ENCODE measurements at regions not wholly inside any gene's neighbourhood (a gene's known extent, or its start where the extent isn't known, plus 50 kb on each side); places are given as distances from the start of the nearest gene placed in this dataset.
"Not testable (repeated sequence)": the region's sequence is repeated elsewhere in the genome, so short reads cannot be mapped to it uniquely, and the experiment has no call there.

DNA sequence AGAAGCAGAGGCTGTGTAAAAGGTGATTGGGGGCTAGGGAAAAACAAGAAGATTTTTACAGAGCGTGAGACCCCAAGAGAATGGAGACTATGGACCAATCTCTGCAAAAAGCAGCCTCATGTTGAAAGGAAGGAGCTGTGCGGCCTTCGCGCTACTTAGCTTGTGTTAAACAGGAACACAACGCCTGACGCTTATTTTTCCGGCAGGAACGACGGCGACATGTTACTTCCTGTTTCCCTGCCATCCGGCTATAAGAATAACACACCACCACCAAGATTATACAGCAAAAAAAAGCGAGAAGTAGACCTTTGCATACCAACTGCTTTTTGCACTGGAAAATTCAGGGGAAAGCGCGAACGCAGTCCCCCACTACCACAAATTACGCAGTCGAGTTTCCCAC, 272.7 kb downstream of the FAM72C start:
- no peak for DNase-seq (ENCODE audit: low read depth)

DNA sequence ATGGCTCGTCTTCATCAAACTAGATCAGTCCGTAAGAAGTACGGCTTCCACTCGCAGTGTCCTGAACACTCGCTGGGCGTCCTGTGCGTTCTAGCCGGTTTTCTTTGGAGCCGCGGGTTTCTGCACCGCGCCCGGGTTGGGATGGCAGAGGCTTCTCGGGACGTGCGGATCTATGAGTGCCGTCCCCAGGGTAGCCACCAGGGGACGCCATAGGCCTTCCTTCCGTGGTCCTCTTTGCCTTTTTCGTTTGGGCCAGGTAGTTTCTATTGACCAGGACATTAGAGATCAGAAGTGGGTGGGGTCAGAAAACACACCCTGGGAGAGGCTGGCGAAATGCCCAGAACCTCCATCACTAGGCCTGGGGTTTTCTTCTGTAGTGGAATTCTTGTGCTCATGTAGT, 273.8 kb downstream of the FAM72C start:
- DNase-seq (ENCODE audit: low read depth): peak; percentile 33

GRCh38 chr1:143694085-143694484, 277.7 kb downstream of the FAM72C start:
- no peak for DNase-seq (ENCODE audit: low read depth)

DNA sequence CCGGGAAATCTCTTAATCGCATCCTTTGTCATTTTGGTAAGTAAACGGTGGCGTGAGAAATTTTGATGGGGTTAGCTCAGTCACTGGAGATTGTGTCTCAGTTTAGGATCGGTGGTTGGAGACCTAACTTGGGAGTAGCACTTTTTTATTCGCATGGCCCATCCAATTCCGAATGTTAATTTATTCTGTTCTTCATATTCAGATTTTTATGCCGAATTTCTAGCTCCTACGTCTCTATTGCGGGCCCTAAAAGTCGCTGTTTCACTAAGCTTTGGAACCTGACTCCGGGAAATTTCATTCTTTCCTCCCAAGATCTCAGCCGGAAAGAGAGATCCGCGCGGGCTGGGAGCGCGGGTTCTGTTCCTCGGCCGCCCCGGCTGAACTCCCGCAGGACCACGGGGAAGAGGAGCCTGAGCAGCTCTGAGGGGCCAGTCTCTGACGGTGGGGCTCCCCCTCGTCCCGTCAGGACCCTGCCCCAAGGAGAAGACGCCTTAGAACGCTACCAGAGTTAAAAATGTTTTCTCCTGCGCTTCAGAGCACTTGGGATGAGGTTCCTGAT, 279.7 kb downstream of the FAM72C start:
- no peak for DNase-seq (ENCODE audit: low read depth)

DNA sequence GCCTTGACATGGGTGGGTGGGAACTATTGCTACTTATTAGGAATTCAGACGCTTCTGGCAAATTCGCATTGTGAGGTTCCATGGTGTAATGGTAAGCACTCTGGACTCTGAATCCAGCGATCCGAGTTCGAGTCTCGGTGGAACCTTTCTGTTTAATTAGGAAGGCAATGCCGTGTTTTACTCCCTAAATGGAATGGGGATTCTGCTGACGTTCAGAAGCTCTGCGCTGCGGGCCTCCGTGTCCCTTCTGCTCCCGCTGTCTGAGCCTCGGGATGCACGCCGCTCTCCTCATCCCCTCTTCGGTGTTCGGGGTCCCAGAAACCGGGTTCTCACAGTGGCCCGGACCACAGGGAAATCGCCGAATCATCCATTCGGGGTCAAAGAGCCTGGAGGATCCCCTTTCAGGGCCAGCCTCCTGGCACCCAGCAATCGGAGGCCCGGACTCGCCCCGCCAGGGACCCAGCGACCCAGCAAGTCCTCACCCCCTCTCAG, 280.3 kb downstream of the FAM72C start:
- DNase-seq (ENCODE audit: low read depth): peak; percentile 71

DNA sequence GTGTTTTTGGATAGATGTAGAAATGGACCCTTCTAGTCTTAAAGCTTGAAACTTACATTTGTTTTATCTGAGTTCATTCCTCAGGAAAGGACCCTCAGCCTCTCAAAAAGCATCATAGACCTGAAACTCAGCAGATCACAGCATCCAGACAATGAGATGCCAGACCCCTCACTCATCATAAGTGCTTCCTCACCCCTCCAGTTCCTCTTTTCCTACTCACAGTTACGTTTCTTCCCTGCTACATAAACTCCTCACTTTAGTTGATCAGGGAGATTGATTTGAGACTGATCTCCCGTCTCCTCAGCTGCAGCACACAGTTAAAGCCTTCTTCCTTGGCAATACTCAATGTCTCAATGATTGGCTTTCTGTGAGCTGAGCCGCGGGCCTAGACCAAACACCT, 282.0 kb downstream of the FAM72C start:
- DNase-seq (ENCODE audit: low read depth): no peak

DNA sequence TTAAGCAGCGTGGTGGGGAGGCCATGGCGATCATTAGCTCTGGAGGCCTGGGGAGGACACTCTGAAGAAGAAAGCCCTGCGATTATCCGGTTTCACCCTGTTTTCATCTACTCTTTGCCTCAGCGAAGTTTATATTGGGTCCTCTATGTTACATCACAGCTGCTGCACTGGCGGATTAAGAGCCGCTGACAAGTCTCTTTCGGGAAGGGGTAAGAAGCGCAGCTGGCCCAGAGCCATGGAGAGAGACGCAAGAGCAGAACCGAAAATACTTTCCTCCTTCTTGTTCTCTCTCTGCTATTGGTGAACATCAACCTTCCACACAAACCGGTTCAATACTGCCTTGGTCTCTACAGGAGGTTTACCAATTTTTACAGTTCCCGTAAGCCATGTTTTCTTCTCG, 291.5 kb downstream of the FAM72C start:
- DNase-seq (ENCODE audit: low read depth): no peak

- DNase-seq (ENCODE audit: low read depth): no peak
Measured at GRCh38 chr1:143672983-143673382, 298.8 kb downstream of the FAM72C start.

GRCh38 chr1:143667730-143668129, 304.1 kb downstream of the FAM72C start:
- DNase-seq (ENCODE audit: low read depth): no peak

- DNase-seq (ENCODE audit: low read depth): no peak
Measured at GRCh38 chr1:143666851-143667250, 304.9 kb downstream of the FAM72C start.

DNA sequence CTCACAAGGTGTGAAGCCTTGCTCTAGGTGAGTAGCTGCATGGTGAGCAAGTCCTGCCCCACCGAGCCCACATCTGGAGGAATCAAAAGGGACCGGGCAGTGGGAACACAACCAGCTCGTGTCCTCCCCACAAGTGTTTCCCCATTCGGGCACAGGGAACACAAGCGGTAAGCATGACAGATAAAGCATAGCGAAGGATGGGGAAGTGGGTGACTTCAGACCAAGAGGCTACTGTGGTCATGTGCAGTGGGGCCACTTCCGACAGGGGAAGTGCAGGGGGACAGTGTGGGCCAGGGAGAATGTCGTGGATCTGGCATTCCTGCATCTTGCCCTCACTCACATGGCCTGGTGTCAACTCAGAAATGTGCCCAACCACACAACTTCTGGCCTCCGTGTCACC, 306.2 kb downstream of the FAM72C start:
- DNase-seq (ENCODE audit: low read depth): no peak

DNA sequence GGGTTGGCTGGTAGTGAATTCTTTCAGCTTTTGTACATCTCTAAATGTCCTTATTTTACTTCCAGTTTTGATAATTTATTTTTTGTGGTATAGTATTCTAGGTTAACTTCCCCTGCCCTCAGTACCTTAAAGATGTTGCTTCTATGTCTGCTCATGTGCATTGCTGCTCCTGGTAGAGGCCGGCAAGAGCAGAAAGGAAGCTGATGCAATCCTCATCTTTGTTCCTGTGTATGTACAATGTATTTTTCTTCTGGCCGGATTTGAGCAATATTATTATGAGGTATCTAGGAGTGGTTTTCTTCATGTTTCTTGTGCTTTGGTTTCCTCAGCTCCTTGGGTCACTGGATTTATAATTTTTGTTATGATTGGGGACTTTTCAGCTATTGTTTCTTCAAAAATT, 308.7 kb downstream of the FAM72C start:
- not testable (repeated sequence) for DNase-seq (ENCODE audit: low read depth)

- DNase-seq (ENCODE audit: low read depth): peak; percentile 27
Measured at GRCh38 chr1:143661418-143662101, 310.2 kb downstream of the FAM72C start.

- no peak for DNase-seq (ENCODE audit: low read depth)
Measured at GRCh38 chr1:143660354-143660941, 311.3 kb downstream of the FAM72C start.

DNA sequence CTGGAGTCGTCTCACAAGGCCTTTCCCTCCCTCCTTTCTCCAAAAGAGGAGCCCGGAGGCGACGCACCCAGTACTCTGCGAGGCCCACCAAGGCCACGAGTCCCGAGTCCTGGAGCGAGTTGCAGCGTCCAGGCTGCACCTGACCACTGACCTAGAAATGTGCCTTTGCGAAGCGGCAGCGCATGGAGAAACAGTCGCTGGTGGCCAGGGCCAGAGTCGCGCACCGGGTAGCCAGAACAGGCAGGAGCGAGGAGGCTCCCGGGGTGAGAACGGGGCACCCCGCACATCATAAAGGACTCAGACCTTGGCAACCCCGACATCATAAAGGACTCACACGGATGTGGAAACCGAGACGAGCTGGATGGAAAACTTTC, 318.4 kb downstream of the FAM72C start:
- DNase-seq (ENCODE audit: low read depth): no peak

DNA sequence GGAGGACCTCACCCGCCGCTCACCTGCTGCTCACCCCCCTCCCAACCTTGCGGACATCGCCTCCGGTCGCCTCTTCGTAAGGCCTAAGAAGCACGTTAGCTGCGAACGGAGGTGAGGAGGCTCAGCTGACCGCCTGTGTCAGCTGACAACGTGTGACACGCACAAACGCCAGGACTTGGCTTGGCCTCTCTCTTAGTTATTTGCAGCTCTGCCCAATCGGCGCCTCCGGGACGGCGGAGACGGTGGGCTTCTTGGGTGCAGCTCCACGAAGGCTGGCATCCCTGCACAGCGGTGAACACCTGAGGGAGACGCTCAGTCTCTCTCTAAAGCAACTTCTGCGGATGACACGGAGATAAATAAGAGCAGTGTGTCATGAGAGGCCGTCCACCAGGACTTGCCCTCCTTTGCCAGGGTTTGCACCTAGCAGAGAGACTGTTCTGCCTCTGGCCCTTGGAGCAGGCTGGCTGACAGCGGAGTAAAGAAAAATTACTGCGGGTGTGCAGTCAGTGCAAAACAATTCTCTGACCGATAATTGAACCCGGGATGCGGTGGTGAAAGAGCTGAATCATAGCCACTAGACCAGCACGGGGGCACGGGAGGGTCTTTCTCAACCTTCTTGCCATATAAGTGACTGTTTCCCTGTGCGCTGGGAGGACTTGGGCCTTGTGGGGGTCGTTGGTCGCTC, 318.9 kb downstream of the FAM72C start:
- DNase-seq (ENCODE audit: low read depth): peak; percentile 45

DNA sequence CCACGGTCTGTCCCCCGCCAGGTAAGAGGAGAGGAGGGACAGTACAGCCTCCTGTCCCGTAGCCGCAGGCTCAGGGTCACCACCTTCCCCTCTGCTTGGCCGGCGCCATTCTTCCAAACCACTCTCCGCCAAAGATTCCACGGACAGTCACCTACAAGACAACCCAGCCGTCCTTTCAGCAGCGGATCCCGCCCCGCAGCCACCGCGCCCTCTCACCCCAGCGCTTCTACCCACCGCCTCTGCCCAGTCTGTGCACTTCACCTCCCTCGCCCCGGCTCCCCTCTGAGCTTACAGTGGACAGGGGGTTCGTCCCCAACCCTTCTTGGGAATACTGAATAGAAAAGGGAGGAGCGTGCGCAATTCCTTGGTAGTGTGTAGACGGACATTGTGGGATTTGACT, 319.6 kb downstream of the FAM72C start:
- DNase-seq (ENCODE audit: low read depth): no peak

DNA sequence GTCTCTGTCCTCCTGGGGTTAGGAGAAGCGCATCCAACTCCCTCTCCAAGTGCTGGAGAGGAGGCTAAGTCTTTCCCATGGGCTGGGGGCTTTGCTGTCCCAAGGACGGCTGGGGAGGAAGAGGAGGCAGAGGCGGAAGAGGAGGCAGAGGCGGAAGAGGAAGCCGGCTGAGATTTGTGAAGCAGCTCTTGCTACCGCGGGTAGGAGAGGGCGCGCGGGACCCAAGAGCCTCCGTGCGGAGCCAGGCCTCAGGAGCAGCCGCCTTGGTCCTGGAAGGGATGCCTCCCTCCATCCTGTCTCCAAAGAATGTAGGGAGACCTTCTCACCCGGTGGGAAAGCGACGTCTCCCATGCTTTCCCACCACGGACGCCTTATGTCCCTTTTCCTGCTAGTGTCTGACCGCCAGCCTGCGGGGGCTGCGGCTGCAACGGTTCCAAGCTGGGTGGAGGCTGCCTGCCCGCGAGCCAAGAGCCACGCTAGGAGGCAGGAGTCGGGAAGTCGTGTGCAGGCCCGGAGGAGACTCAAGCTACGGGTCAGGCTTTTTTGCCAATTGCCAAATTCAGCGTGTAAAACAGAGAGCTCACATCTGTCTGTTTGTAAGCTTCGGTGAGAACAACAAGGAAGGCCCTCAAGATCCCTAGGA, 320.3 kb downstream of the FAM72C start:
- DNase-seq (ENCODE audit: low read depth): no peak

GRCh38 chr1:143644035-143644434, 327.8 kb downstream of the FAM72C start:
- not testable (repeated sequence) for DNase-seq (ENCODE audit: low read depth)

DNA sequence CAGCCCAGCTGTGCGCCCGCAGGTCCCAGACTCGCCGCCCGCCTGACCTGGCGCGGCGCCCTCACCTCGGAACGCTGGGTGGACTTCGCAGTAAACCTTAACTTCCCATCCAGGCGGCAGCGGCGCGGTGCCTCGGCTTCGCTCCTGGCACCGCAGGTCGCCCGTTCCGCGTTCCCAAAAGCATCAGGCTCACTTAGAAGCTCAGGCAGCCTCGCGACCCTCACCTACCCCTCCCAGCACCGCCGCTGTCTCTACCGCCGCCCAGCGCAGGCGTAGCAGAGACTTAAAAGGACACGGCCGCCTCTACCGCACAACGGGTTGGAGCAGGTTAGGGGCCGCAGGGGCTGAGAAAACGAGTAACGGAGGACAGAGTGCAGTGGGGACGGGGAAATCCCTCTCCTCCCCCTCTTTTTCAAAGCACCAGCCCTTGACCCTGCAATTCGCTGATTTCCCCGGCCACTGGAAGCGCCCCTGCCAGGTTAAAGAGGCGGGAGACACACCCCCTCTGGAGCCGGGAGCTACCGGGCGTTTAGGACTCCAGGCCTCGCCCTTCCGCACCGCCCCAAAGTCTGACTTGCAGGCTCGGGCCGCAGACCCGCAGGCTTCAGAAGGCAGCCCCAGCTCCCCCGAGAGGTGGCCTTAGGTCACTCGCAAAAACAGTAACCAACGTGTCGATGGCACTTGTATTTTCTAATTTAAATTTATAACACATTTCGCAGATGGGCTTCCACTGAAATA, 328.5 kb downstream of the FAM72C start:
- no peak for DNase-seq (ENCODE audit: low read depth)

GRCh38 chr1:143625886-143626285, 345.9 kb downstream of the FAM72C start:
- no peak for DNase-seq (ENCODE audit: low read depth)

GRCh38 chr1:143619851-143620250, 351.9 kb downstream of the FAM72C start:
- no peak for DNase-seq (ENCODE audit: low read depth)
